GM12878 (cell line): ENCODE measurements at regions not wholly inside any gene's neighbourhood (a gene's known extent, or its start where the extent isn't known, plus 50 kb on each side); places are given as distances from the start of the nearest gene placed in this dataset.
"Not testable (repeated sequence)": the region's sequence is repeated elsewhere in the genome, so short reads cannot be mapped to it uniquely, and the experiment has no call there.

Experiments
- ATAC-seq: fragments of 200-7000 bp; cut with Tn5 transposase; 3 replicates; pipeline ENCODE4 v1.9.1; 2020; ENCODE audit warnings: mild to moderate bottlenecking, moderate library complexity
- BruUV-seq: library from RNA; stranded (reverse); fragments of 400-500 nt; replicated peaks from 2 replicates; lab custom pipeline; 2021; lab: Mats Ljungman, UMichigan
- CTCF ChIA-PET: fragments of 300-600 bp; sonication (Branson Sonifier 250); formaldehyde crosslinking; extraction: SDS; loops from one replicate; lab custom pipeline; 2021; ENCODE audit warnings: inconsistent platforms; lab: Yijun Ruan, JAX
- POLR2A ChIA-PET: fragments of 350-600 bp; formaldehyde crosslinking; extraction: SDS; loops from one replicate; lab custom pipeline; 2021; ENCODE audit warnings: inconsistent platforms; lab: Charles Lee
- RAD21 ChIA-PET: fragments of 300-600 bp; sonication (Branson Sonifier 250); formaldehyde crosslinking; loops from one replicate; lab custom pipeline; 2023; ENCODE audit warnings: antibody characterized with exemption; ENCODE audit not compliant: unreplicated experiment; lab: Charles Lee
- SMC1A ChIA-PET: fragments of 300-600 bp; sonication (Branson Sonifier 250); formaldehyde crosslinking; loops from one replicate; lab custom pipeline; 2023; ENCODE audit not compliant: unreplicated experiment, uncharacterized antibody; lab: Charles Lee
- DNase-seq: peaks from one replicate; pipeline ENCODE4 v3.0.0-alpha.2; 2011; ENCODE audit warnings: low read depth, low spot score
- FAIRE-seq: peaks from 3 replicates; lab custom pipeline; 2011; peaks lifted over from hg19 to GRCh38; lab: Jason Lieb, UNC
- H2AFZ ChIP-seq: 2 replicates; pipeline ENCODE4 v1.6.0; 2011; ENCODE audit warnings: low read depth, low read length, control low read depth; ENCODE audit not compliant: control insufficient read depth
- H3K27ac ChIP-seq: 2 replicates; pipeline ENCODE4 v1.5.1; 2011; ENCODE audit warnings: control low read depth; ENCODE audit not compliant: control insufficient read depth, insufficient read depth
- H3K27me3 ChIP-seq, 2 experiments: replicated peaks in 1 of 2; 2 replicates each; pipeline versions ENCODE4 v1.6.0 to v1.6.1; 2011; ENCODE audit warnings: low read length in 1 of 2; ENCODE audit not compliant: control insufficient read depth in 2 of 2, insufficient read depth in 2 of 2
- H3K36me3 ChIP-seq, 2 experiments: 2 replicates each; pipeline ENCODE4 v1.5.1; 2011; ENCODE audit warnings: low read length in 1 of 2; ENCODE audit not compliant: control insufficient read depth in 2 of 2, insufficient read depth in 2 of 2
- H3K4me1 ChIP-seq: 2 replicates; pipeline ENCODE4 v1.6.1; 2011; ENCODE audit warnings: mild to moderate bottlenecking, low read length, moderate library complexity, mixed read lengths; ENCODE audit not compliant: control insufficient read depth, insufficient read depth
- H3K4me2 ChIP-seq: 2 replicates; pipeline ENCODE4 v1.6.0; 2011; ENCODE audit warnings: control low read depth; ENCODE audit not compliant: control insufficient read depth, insufficient read depth
- H3K4me3 ChIP-seq: fragments of 200-600 bp; sonication (generic); 2 replicates; pipeline ENCODE4 v1.5.1; 2016
- H3K79me2 ChIP-seq: 2 replicates; pipeline ENCODE4 v1.6.0; 2011; ENCODE audit warnings: low read length; ENCODE audit not compliant: control insufficient read depth, insufficient read depth
- H3K9ac ChIP-seq: 2 replicates; pipeline ENCODE4 v1.8.0; 2011; ENCODE audit warnings: low read length, control low read depth, mixed read lengths; ENCODE audit not compliant: control insufficient read depth, insufficient read depth
- H3K9me3 ChIP-seq: replicated peaks from 3 replicates; pipeline ENCODE4 v1.5.1; 2011; ENCODE audit warnings: mild to moderate bottlenecking, low read length; ENCODE audit not compliant: control insufficient read depth, insufficient read depth
- H4K20me1 ChIP-seq: 2 replicates; pipeline ENCODE4 v1.6.0; 2011; ENCODE audit not compliant: control insufficient read depth, insufficient read depth
- ATF7 ChIP-seq: fragments of 450-650 bp; IDR thresholded peaks from 2 replicates; pipeline ENCODE4 v1.6.1; 2016; ENCODE audit warnings: low read depth, mild to moderate bottlenecking
- BMI1 ChIP-seq: fragments of 450-650 bp; IDR thresholded peaks from 2 replicates; pipeline ENCODE4 v1.6.1; 2016; ENCODE audit warnings: mild to moderate bottlenecking, moderate library complexity, borderline replicate concordance
- CBFB ChIP-seq: IDR thresholded peaks from 2 replicates; pipeline ENCODE4 v1.6.1; 2016; ENCODE audit warnings: antibody characterized with exemption, low read depth
- CHD1 ChIP-seq: IDR thresholded peaks from 2 replicates; pipeline ENCODE4 v1.6.1; 2012; ENCODE audit warnings: low read depth, low read length, improper control_type of control experiment
- CHD2 ChIP-seq: IDR thresholded peaks from 2 replicates; pipeline ENCODE4 v1.6.1; 2011; ENCODE audit warnings: low read depth, low read length, improper control_type of control experiment, borderline replicate concordance
- CHD4 ChIP-seq: fragments of 200-600 bp; sonication (generic); IDR thresholded peaks from 2 replicates; pipeline ENCODE4 v1.6.1; 2016; ENCODE audit warnings: mild to moderate bottlenecking
- CREM ChIP-seq: IDR thresholded peaks from 2 replicates; pipeline ENCODE4 v1.6.1; 2014; ENCODE audit warnings: antibody characterized with exemption, low read depth
- EZH2 ChIP-seq: IDR thresholded peaks from 2 replicates; pipeline ENCODE4 v1.6.1; 2012; ENCODE audit warnings: low read depth, mild to moderate bottlenecking, control low read depth, inconsistent platforms, low read length, borderline replicate concordance; ENCODE audit not compliant: control insufficient read depth
- FOS ChIP-seq: IDR thresholded peaks from 3 replicates; pipeline ENCODE4 v1.6.1; 2011; ENCODE audit warnings: borderline replicate concordance; ENCODE audit not compliant: insufficient read length; ENCODE audit errors: extremely low read depth
- JUND ChIP-seq: IDR thresholded peaks from 2 replicates; pipeline ENCODE4 v1.6.1; 2012; ENCODE audit warnings: low read depth, mild to moderate bottlenecking, low read length, improper control_type of control experiment, moderate library complexity
- KLF5 ChIP-seq: fragments of 450-650 bp; IDR thresholded peaks from 2 replicates; pipeline ENCODE4 v1.6.1; 2014; ENCODE audit warnings: mild to moderate bottlenecking; ENCODE audit not compliant: partially characterized antibody
- PAX8 ChIP-seq: fragments of 450-650 bp; IDR thresholded peaks from 2 replicates; pipeline ENCODE4 v1.6.1; 2017; ENCODE audit warnings: mild to moderate bottlenecking, moderate library complexity
- PML ChIP-seq: IDR thresholded peaks from 2 replicates; pipeline ENCODE4 v1.6.1; 2012; ENCODE audit warnings: low read length, inconsistent platforms
- ZZZ3 ChIP-seq: IDR thresholded peaks from 2 replicates; pipeline ENCODE4 v1.6.1; 2011; ENCODE audit warnings: low read depth; ENCODE audit not compliant: control insufficient read depth, insufficient read length
- WGBS: methylation state at CpG from one replicate; pipeline ENCODE4 v1.1.6; 2016; ENCODE audit warnings: low lambda C conversion rate; ENCODE audit not compliant: insufficient replicate concordance, insufficient coverage; ENCODE audit errors: missing lambda C conversion rate; 5-methylcytosine and 5-hydroxymethylcytosine counted together
- in situ Hi-C: fragments of 300-500 bp; cut with MboI; formaldehyde crosslinking; loops from 9 replicates; pipeline ENCODE4 v1.14.3; 2018; ENCODE audit warnings: mixed read lengths
- intact Hi-C: fragments of 100-400 bp; cut with micrococcal nuclease; formaldehyde crosslinking; loops from one replicate; pipeline ENCODE4 v1.14.2; 2022; ENCODE audit not compliant: unreplicated experiment
- TF ChIP-seq, protein P1 (sequence below): IDR thresholded peaks from 2 replicates; pipeline ENCODE4 v1.6.1; 2011; ENCODE audit warnings: low read depth, mild to moderate bottlenecking, low read length, moderate library complexity, borderline replicate concordance; ENCODE audit errors: extremely low read depth
- TF ChIP-seq, protein P2 (sequence below): fragments of 450-650 bp; IDR thresholded peaks from 2 replicates; pipeline ENCODE4 v1.6.1; 2014; ENCODE audit warnings: mild to moderate bottlenecking

DNA sequence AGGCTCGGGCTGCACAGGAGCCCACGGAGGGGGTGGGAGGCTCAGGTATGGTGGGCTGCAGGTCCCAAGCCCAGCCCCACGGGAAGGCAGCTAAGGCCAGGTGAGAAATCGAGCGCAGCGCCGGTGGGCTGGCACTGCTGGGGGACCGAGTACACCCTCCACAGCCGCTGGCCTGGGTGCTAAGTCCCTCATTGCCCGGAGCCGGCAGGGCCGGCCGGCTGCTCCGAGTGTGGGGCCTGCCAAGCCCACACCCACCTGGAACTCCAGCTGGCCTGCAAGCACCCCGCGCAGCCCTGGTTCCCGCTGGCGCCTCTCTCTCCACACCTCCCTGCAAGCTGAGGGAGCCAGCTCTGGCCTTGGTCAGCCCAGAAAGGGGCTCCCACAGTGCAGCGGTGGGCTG, 137.4 kb upstream of the PKP2 start:
- H3K79me2 ChIP-seq, POLR2A ChIA-PET, H3K27ac ChIP-seq, in situ Hi-C loops, H3K9me3 ChIP-seq, ATAC-seq, RAD21 ChIA-PET, DNase-seq, H3K27me3 ChIP-seq, H4K20me1 ChIP-seq, FAIRE-seq, H3K9ac ChIP-seq, intact Hi-C loops, H3K4me3 ChIP-seq, CTCF ChIA-PET, BruUV-seq, H3K4me2 ChIP-seq, H3K4me1 ChIP-seq, H3K36me3 ChIP-seq, H2AFZ ChIP-seq, SMC1A ChIA-PET: not testable (repeated sequence)
- 70% methylated on average over 16 of the region's 19 CpGs for WGBS

DNA sequence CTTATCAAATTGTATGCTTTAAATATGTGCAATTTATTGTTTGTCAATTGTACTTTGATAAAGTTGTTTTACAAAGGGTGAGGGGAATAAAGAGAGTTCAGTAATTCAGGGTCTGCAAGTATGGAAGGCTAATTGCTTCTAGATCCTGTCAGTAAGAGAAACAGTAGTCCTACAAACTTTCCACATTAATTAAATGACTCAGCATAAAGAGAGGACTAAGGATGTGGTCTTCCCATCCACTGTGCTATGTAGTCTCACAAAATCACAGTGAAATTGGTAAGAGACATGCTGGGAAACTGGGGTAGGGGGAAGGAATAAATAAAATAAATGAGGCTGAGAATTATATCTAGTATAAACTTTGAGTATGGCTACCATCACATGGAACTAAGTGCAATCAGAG, 130.2 kb upstream of the PKP2 start:
- intact Hi-C loops (no loop called here), in situ Hi-C loops (no loop called here)
- Histone ChIP-seq H3K4me3 (no peak overlapping the region), H4K20me1 (no peaks in the 10 kb centered on the region), H3K9me3 (no peaks in the 10 kb centered on the region), H3K27ac (no peak overlapping the region), H3K36me3 (no peaks in the 10 kb centered on the region), H3K4me2 (no peak overlapping the region), H2AFZ (no peak overlapping the region), H3K9ac (no peak overlapping the region), H3K4me1 (no peaks in the 10 kb centered on the region), H3K79me2 (no peaks in the 10 kb centered on the region), H3K27me3 (no peaks in the 10 kb centered on the region)
- BruUV-seq = no TSS peak
- no peak for ATAC-seq
- RAD21 ChIA-PET = no interaction called here
- CTCF ChIA-PET = no interaction called here
- TF ChIP-seq EZH2 = no peak
- no peak for TF ChIP-seq CHD4
- TF ChIP-seq ZZZ3 = no peak
- no peak for TF ChIP-seq CHD2
- no peak for TF ChIP-seq CHD1
- TF ChIP-seq JUND = no peak
- TF ChIP-seq PML = no peak
- TF ChIP-seq CBFB = no peak
- no peak for TF ChIP-seq CREM
- TF ChIP-seq ATF7 = no peak
- no peak for TF ChIP-seq KLF5
- no peak for TF ChIP-seq FOS
- TF ChIP-seq, protein P1, sequence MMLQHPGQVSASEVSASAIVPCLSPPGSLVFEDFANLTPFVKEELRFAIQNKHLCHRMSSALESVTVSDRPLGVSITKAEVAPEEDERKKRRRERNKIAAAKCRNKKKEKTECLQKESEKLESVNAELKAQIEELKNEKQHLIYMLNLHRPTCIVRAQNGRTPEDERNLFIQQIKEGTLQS = no peak
- no peak for TF ChIP-seq BMI1
- TF ChIP-seq, protein P2, sequence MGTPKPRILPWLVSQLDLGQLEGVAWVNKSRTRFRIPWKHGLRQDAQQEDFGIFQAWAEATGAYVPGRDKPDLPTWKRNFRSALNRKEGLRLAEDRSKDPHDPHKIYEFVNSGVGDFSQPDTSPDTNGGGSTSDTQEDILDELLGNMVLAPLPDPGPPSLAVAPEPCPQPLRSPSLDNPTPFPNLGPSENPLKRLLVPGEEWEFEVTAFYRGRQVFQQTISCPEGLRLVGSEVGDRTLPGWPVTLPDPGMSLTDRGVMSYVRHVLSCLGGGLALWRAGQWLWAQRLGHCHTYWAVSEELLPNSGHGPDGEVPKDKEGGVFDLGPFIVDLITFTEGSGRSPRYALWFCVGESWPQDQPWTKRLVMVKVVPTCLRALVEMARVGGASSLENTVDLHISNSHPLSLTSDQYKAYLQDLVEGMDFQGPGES = no peak
- TF ChIP-seq PAX8 = no peak
- SMC1A ChIA-PET = no interaction called here
- DNase-seq = no peak
- POLR2A ChIA-PET = no interaction called here
- no peak for FAIRE-seq
